Chondrocyte (in vitro differentiated cells): ENCODE measurements at regions not wholly inside any gene's neighbourhood (a gene's known extent, or its start where the extent isn't known, plus 50 kb on each side); places are given as distances from the start of the nearest gene placed in this dataset.

ENCODE experiments used
- DNase-seq: peaks from one replicate; pipeline ENCODE4 v3.0.0; 2021; ENCODE audit warnings: mixed read lengths, low spot score
- H3K27ac Mint-ChIP-seq: one replicate; pipeline ENCODE4 v1.8.0; 2021; ENCODE audit warnings: mild to moderate bottlenecking, moderate library complexity, mixed read lengths; ENCODE audit not compliant: unreplicated experiment
- H3K27me3 Mint-ChIP-seq: 2 replicates; pipeline ENCODE4 v1.8.0; 2021; ENCODE audit warnings: low read depth, mixed read lengths
- H3K36me3 Mint-ChIP-seq: 2 replicates; pipeline ENCODE4 v1.8.0; 2021; ENCODE audit warnings: low read depth, mixed read lengths
- H3K4me1 Mint-ChIP-seq: 2 replicates; pipeline ENCODE4 v1.8.0; 2021; ENCODE audit warnings: low read depth, mild to moderate bottlenecking, mixed read lengths
- H3K4me3 Mint-ChIP-seq: one replicate; pipeline ENCODE4 v1.8.0; 2021; ENCODE audit warnings: mild to moderate bottlenecking, moderate library complexity, mixed read lengths; ENCODE audit not compliant: unreplicated experiment
- H3K9me3 Mint-ChIP-seq: 2 replicates; pipeline ENCODE4 v1.8.0; 2021; ENCODE audit warnings: low read depth, mixed read lengths
- TF ChIP-seq, protein P1 (sequence below): fragments of 200-600 bp; sonication (generic); IDR thresholded peaks from 2 replicates; pipeline ENCODE4 v1.5.0; 2021; ENCODE audit warnings: antibody characterized with exemption, mild to moderate bottlenecking, moderate library complexity

DNA sequence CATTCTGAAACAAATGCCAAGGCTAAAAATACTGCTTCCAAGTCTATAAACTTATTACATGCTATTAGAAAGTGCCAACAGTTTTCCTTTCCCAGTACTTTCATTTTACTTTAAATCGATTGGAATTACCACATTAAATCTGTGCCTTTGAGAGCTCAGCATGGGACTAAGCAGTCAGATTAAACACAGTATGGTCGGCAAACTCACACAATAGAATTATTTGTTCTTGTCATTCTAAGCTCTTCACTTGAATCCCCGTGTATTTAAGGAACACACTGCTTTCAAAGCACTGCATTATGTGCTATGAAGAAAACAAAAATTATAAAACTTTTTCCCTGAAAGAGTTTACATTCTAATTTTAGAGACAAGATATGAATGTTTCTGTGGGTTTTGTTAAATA lies 444.4 kb upstream of the SLC39A10 start:
- no peak overlapping the region for H3K27ac Mint-ChIP-seq
- H3K36me3 Mint-ChIP-seq, result no peaks in the 10 kb centered on the region
- TF ChIP-seq, protein P1, sequence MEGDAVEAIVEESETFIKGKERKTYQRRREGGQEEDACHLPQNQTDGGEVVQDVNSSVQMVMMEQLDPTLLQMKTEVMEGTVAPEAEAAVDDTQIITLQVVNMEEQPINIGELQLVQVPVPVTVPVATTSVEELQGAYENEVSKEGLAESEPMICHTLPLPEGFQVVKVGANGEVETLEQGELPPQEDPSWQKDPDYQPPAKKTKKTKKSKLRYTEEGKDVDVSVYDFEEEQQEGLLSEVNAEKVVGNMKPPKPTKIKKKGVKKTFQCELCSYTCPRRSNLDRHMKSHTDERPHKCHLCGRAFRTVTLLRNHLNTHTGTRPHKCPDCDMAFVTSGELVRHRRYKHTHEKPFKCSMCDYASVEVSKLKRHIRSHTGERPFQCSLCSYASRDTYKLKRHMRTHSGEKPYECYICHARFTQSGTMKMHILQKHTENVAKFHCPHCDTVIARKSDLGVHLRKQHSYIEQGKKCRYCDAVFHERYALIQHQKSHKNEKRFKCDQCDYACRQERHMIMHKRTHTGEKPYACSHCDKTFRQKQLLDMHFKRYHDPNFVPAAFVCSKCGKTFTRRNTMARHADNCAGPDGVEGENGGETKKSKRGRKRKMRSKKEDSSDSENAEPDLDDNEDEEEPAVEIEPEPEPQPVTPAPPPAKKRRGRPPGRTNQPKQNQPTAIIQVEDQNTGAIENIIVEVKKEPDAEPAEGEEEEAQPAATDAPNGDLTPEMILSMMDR, result no peak
- peaks cover 9% of the 10 kb centered on the region for H3K9me3 Mint-ChIP-seq
- H3K4me1 Mint-ChIP-seq, result no peaks in the 10 kb centered on the region
- no peak overlapping the region for H3K4me3 Mint-ChIP-seq
- peaks cover 2% of the 10 kb centered on the region for H3K27me3 Mint-ChIP-seq
- no peak for DNase-seq

DNA sequence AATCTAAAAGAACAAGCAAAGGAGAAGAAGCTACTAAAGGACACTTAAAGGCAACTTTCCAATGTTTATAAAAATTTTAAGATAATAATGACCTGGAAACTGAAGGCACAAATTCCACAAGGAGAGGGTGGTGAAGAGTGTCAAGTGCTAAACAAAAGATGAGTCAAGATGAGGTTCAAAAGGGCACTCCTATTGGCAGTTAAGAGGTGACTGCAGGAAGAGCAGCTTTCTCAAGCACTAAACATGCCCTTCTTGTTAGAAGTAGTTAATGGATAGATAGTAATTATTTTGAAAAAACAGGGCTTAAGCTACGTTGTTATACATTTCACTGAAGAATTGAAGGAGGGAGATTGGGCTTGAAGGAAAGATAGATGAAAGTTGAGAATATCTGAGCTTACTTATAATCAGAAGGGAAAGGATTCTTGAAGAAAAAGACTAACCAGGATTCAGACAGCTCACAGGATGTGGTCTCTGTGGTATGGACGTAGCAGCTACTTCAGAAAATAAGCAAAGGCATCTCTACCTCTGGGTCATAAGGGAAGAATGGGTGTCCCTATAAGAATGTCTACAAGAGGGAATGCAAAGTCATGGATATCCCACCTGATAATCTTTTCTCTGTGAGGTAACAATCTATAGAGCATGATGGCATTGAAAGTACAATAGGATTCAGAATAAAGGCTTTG lies 454.7 kb upstream of the SLC39A10 start:
- no peaks in the 10 kb centered on the region for H3K9me3 Mint-ChIP-seq
- peaks cover 2% of the 10 kb centered on the region for H3K27me3 Mint-ChIP-seq
- H3K36me3 Mint-ChIP-seq, result no peaks in the 10 kb centered on the region
- TF ChIP-seq, protein P1, result no peak
- no peak for DNase-seq
- H3K4me3 Mint-ChIP-seq, result no peak overlapping the region
- no peak overlapping the region for H3K27ac Mint-ChIP-seq
- no peaks in the 10 kb centered on the region for H3K4me1 Mint-ChIP-seq

DNA sequence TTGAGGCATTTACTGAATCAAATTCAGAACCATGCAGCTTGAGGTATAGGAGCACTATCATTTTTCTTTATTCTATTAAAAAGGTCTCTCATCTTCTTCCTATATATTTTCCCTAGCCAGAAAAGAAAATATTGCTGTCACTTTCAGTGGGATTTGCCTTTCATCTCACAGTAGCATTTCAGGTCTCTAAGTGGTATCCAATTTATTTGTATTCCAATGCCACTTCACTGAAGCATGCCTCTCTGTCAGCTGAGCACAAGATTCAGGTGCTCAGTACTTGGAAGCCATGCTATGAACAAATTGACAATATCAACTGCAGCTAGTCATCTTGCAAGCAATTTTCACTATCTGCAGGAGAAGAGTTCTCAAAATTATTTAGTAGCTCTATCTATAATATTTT lies 457.2 kb upstream of the SLC39A10 start:
- no peaks in the 10 kb centered on the region for H3K36me3 Mint-ChIP-seq
- no peaks in the 10 kb centered on the region for H3K4me1 Mint-ChIP-seq
- no peaks in the 10 kb centered on the region for H3K9me3 Mint-ChIP-seq
- no peak for DNase-seq
- no peak overlapping the region for H3K4me3 Mint-ChIP-seq
- H3K27me3 Mint-ChIP-seq, result peaks cover 2% of the 10 kb centered on the region
- no peak overlapping the region for H3K27ac Mint-ChIP-seq
- TF ChIP-seq, protein P1, result no peak

DNA sequence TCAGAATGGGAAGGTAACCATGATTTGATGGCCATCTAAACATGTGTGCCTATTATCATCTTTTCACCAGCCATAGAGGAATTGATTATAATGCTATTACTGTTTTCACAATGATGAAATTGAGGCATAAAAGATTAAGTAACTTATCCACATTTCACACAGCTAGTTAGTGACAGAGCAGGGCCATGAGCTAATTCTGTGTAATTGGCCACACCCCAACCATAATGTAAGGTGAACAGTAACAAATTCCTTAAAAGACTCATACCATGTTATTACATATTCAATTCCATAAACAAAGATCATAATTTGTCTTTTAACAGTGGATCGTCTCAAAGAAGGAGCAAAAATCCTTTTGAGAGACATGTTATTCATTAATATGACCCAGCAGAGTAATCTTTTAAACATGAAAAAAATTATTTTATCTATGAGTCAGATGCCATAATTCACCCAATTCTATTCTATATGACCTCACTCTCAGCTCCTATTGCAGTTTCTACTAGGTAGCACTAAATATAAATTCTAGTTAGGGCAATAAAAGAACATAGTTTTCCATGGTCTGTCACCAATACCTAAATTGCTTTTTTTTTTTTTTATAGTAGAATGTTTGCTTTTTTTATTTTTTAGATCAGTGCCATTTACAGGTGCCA lies 475.8 kb upstream of the SLC39A10 start:
- H3K27me3 Mint-ChIP-seq, result peaks cover 3% of the 10 kb centered on the region
- no peaks in the 10 kb centered on the region for H3K36me3 Mint-ChIP-seq
- no peaks in the 10 kb centered on the region for H3K4me1 Mint-ChIP-seq
- TF ChIP-seq, protein P1, result no peak
- H3K27ac Mint-ChIP-seq, result no peak overlapping the region
- no peaks in the 10 kb centered on the region for H3K9me3 Mint-ChIP-seq
- no peak for DNase-seq
- no peak overlapping the region for H3K4me3 Mint-ChIP-seq

DNA sequence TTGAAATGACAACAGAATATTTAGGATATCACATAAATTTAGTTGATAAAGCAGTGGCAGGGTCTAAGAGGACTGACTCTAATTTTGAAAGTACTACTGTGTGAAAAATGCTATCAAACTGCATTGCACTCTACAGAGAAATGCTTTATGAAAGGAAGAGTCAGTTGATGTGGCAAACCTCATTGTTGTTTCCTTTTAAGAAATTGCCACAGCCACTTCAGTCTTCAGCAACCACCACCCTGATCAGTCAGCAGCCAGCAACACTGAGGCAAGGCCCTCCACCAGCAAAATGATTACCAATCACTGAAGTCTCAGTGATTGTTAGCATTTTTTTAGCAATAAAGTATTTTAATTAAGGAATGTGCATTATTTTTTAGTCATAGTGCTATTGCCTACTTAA lies 488.7 kb upstream of the SLC39A10 start:
- Mint-ChIP-seq H3K27me3 (peaks cover 2% of the 10 kb centered on the region), H3K27ac (no peak overlapping the region), H3K4me3 (no peak overlapping the region), H3K4me1 (no peaks in the 10 kb centered on the region), H3K36me3 (no peaks in the 10 kb centered on the region), H3K9me3 (peaks cover 8% of the 10 kb centered on the region)
- DNase-seq, result no peak
- TF ChIP-seq, protein P1, result no peak
